ENCODE measurements at regions not wholly inside any gene's neighbourhood (a gene's known extent, or its start where the extent isn't known, plus 50 kb on each side); places are given as distances from the start of the nearest gene placed in this dataset.

GRCh38 chr5:39980056-39980455 is 555.3 kb upstream of the DAB2 start:
- no peak for TF ChIP-seq CTCF (IDR thresholded peaks at IDR 0.05)
- TF ChIP-seq POLR2A (IDR thresholded peaks at IDR 0.05): no peak
